SK-N-SH (cell line): ENCODE measurements at regions not wholly inside any gene's neighbourhood (a gene's known extent, or its start where the extent isn't known, plus 50 kb on each side); places are given as distances from the start of the nearest gene placed in this dataset.

Experiments
- small RNA-seq, 7 experiments: library from RNA; depleted of rRNA; stranded (forward); fragments of <200 nt; gene quantifications; one replicate each; pipeline ENCODE3, GENCODE V24; 2012

Small RNAs in the stretch of these regions (small RNA-seq; reads per million reads assigned to genes)
- 0 reads per million in 7 experiments for gene MIR557
